DND-41 (cell line): ENCODE measurements at regions not wholly inside any gene's neighbourhood (a gene's known extent, or its start where the extent isn't known, plus 50 kb on each side); places are given as distances from the start of the nearest gene placed in this dataset.

Experiments used
- ATAC-seq: fragments of 200-7000 bp; cut with Tn5 transposase; 3 replicates; pipeline ENCODE4 v1.9.1; 2021; ENCODE audit warnings: low read depth; ENCODE audit not compliant: insufficient read depth
- DNase-seq: peaks from one replicate; pipeline ENCODE4 v3.0.0-alpha.2; 2020
- H2AFZ ChIP-seq: 2 replicates; pipeline ENCODE4 v1.6.0; 2012; ENCODE audit warnings: low read depth, low read length
- H3K27ac ChIP-seq: 2 replicates; pipeline ENCODE4 v1.5.1; 2012; ENCODE audit warnings: low read length, inconsistent platforms
- H3K27me3 ChIP-seq: fragments of 200-600 bp; sonication (generic); 2 replicates; pipeline ENCODE4 v1.6.0; 2012; ENCODE audit warnings: low read length, mild to moderate bottlenecking, inconsistent platforms; ENCODE audit not compliant: insufficient read depth, poor library complexity
- H3K36me3 ChIP-seq: 2 replicates; pipeline ENCODE4 v1.5.1; 2012; ENCODE audit warnings: low read length, inconsistent platforms; ENCODE audit not compliant: insufficient read depth
- H3K4me1 ChIP-seq: 2 replicates; pipeline ENCODE4 v1.5.1; 2012; ENCODE audit warnings: mild to moderate bottlenecking, low read length; ENCODE audit not compliant: insufficient read depth
- H3K4me2 ChIP-seq: 2 replicates; pipeline ENCODE4 v1.6.0; 2012; ENCODE audit warnings: mild to moderate bottlenecking, moderate library complexity, low read length, inconsistent platforms; ENCODE audit not compliant: insufficient read depth
- H3K4me3 ChIP-seq, 2 experiments: fragments of 200-600 bp in 1 of 2; shearing (Covaris generic) in 1 of 2; 2 replicates each; pipeline ENCODE4 v1.5.1; 2012 to 2016; ENCODE audit warnings: inconsistent platforms in 2 of 2, low read length in 2 of 2, mild to moderate bottlenecking in 2 of 2, low read depth in 1 of 2, moderate library complexity in 1 of 2
- H3K79me2 ChIP-seq: 2 replicates; pipeline ENCODE4 v1.6.0; 2012; ENCODE audit warnings: low read length, inconsistent platforms; ENCODE audit not compliant: insufficient read depth
- H3K9ac ChIP-seq: 2 replicates; pipeline ENCODE4 v1.6.0; 2012; ENCODE audit warnings: low read depth, mild to moderate bottlenecking, inconsistent platforms, low read length, moderate library complexity
- H3K9me3 ChIP-seq: 2 replicates; pipeline ENCODE4 v1.5.1; 2012; ENCODE audit warnings: low read length, moderate library complexity, mild to moderate bottlenecking, inconsistent platforms; ENCODE audit not compliant: insufficient read depth, severe bottlenecking
- H4K20me1 ChIP-seq: 2 replicates; pipeline ENCODE4 v1.6.0; 2012; ENCODE audit warnings: low read length; ENCODE audit not compliant: insufficient read depth
- CTCF ChIP-seq: IDR thresholded peaks from 2 replicates; pipeline ENCODE4 v1.5.1; 2012; ENCODE audit warnings: borderline replicate concordance, low read length, moderate library complexity, mild to moderate bottlenecking; ENCODE audit not compliant: poor library complexity, severe bottlenecking; ENCODE audit errors: extremely low read depth
- EZH2 ChIP-seq: IDR thresholded peaks from 3 replicates; pipeline ENCODE4 v1.6.1; 2012; ENCODE audit warnings: borderline replicate concordance, low read depth, mild to moderate bottlenecking, moderate library complexity, low read length, inconsistent platforms; ENCODE audit not compliant: severe bottlenecking

GRCh38 chr1:18045621-18046020 lies 62.0 kb upstream of the IGSF21 start:
- Histone ChIP-seq H3K27ac (no peak overlapping the region), H2AFZ (no peak overlapping the region), H3K36me3 (no peaks in the 10 kb centered on the region), H3K9me3 (no peaks in the 10 kb centered on the region), H3K4me3 (no peak overlapping the region), H3K79me2 (no peaks in the 10 kb centered on the region), H3K27me3 (no peaks in the 10 kb centered on the region), H4K20me1 (no peaks in the 10 kb centered on the region), H3K4me1 (no peaks in the 10 kb centered on the region), H3K9ac (no peak overlapping the region), H3K4me2 (no peak overlapping the region)
- no peak for ATAC-seq
- DNase-seq = no peak
- TF ChIP-seq EZH2 = no peak
- TF ChIP-seq CTCF = no peak

- no peaks in the 10 kb centered on the region for H3K36me3 ChIP-seq
- H3K4me2 ChIP-seq = no peak overlapping the region
- H3K79me2 ChIP-seq = no peaks in the 10 kb centered on the region
- no peaks in the 10 kb centered on the region for H4K20me1 ChIP-seq
- H3K4me1 ChIP-seq = no peaks in the 10 kb centered on the region
- DNase-seq (no peak), ATAC-seq (no peak)
- no peaks in the 10 kb centered on the region for H3K27me3 ChIP-seq
- H3K9me3 ChIP-seq = no peaks in the 10 kb centered on the region
- H3K9ac ChIP-seq = no peak overlapping the region
- no peak overlapping the region for H3K4me3 ChIP-seq
- H2AFZ ChIP-seq = no peak overlapping the region
- TF ChIP-seq EZH2 (no peak), CTCF (no peak)
- H3K27ac ChIP-seq = no peak overlapping the region
Observed at GRCh38 chr1:18047122-18047521, 60.5 kb upstream of the IGSF21 start.

DNA sequence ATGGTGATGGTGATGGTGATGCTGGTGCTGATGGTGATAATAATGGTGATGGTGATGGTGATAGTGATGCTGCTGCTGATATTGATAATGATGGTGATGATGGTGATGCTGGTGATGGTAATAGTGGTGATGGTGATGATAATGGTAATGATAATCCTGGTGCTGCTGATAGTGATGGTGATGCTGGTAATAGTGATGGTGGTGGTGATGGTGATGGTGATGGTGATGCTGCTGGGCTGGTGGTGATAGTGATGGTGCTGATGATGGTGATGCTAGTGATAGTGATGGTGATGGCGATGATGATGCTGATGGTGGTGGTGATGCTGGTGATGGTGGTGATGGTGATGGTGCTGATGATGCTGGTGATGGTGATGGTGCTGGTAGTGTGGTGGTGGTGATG lies 58.4 kb upstream of the IGSF21 start:
- no peaks in the 10 kb centered on the region for H3K9me3 ChIP-seq
- H3K36me3 ChIP-seq = no peaks in the 10 kb centered on the region
- no peaks in the 10 kb centered on the region for H3K79me2 ChIP-seq
- no peak for ATAC-seq
- no peak overlapping the region for H3K4me3 ChIP-seq
- no peak overlapping the region for H2AFZ ChIP-seq
- no peaks in the 10 kb centered on the region for H4K20me1 ChIP-seq
- no peaks in the 10 kb centered on the region for H3K4me1 ChIP-seq
- TF ChIP-seq CTCF (no peak), EZH2 (no peak)
- no peaks in the 10 kb centered on the region for H3K27me3 ChIP-seq
- H3K27ac ChIP-seq = no peak overlapping the region
- no peak overlapping the region for H3K9ac ChIP-seq
- H3K4me2 ChIP-seq = no peak overlapping the region
- DNase-seq = no peak

GRCh38 chr1:18052671-18053070 lies 54.9 kb upstream of the IGSF21 start:
- H3K9me3 ChIP-seq = no peaks in the 10 kb centered on the region

More at GRCh38 chr1:18052671-18053070, 54.9 kb upstream of the IGSF21 start:
- no peaks in the 10 kb centered on the region for H3K4me1 ChIP-seq
- H3K27me3 ChIP-seq = no peaks in the 10 kb centered on the region
- no peaks in the 10 kb centered on the region for H3K79me2 ChIP-seq
- DNase-seq = no peak
- no peak overlapping the region for H3K4me2 ChIP-seq
- H3K36me3 ChIP-seq = no peaks in the 10 kb centered on the region
- H2AFZ ChIP-seq = no peak overlapping the region
- TF ChIP-seq EZH2 (no peak), CTCF (no peak)
- no peak overlapping the region for H3K27ac ChIP-seq
- no peak overlapping the region for H3K4me3 ChIP-seq
- H4K20me1 ChIP-seq = no peaks in the 10 kb centered on the region
- no peak for ATAC-seq
- H3K9ac ChIP-seq = no peak overlapping the region
